HuH-7 (cell line): ENCODE measurements at regions not wholly inside any gene's neighbourhood (a gene's known extent, or its start where the extent isn't known, plus 50 kb on each side); places are given as distances from the start of the nearest gene placed in this dataset.
"Not testable (repeated sequence)": the region's sequence is repeated elsewhere in the genome, so short reads cannot be mapped to it uniquely, and the experiment has no call there.

Experiments used
- DNase-seq: peaks from one replicate; pipeline ENCODE4 v3.0.0; 2011; ENCODE audit warnings: low spot score

GRCh38 chr3:178203650-178204049 is 332.6 kb upstream of the KCNMB2 start:
- DNase-seq: no peak

- no peak for DNase-seq
Observed at GRCh38 chr3:178205740-178206139, 330.5 kb upstream of the KCNMB2 start.

- no peak for DNase-seq
Observed at GRCh38 chr3:178206521-178206920, 329.7 kb upstream of the KCNMB2 start.

- DNase-seq: not testable (repeated sequence)
Observed at GRCh38 chr3:178207161-178207560, 329.1 kb upstream of the KCNMB2 start.

GRCh38 chr3:178207627-178208026 is 328.6 kb upstream of the KCNMB2 start:
- DNase-seq: not testable (repeated sequence)

GRCh38 chr3:178209116-178209515 is 327.1 kb upstream of the KCNMB2 start:
- DNase-seq: not testable (repeated sequence)

GRCh38 chr3:178209618-178210017 is 326.6 kb upstream of the KCNMB2 start:
- not testable (repeated sequence) for DNase-seq

GRCh38 chr3:178211086-178211485 is 325.1 kb upstream of the KCNMB2 start:
- DNase-seq: not testable (repeated sequence)

GRCh38 chr3:178217479-178217878 is 318.8 kb upstream of the KCNMB2 start:
- DNase-seq: no peak

- no peak for DNase-seq
Observed at GRCh38 chr3:178218231-178218630, 318.0 kb upstream of the KCNMB2 start.

GRCh38 chr3:178219661-178220060 is 316.6 kb upstream of the KCNMB2 start:
- DNase-seq: not testable (repeated sequence)

- no peak for DNase-seq
Observed at GRCh38 chr3:178223876-178224275, 312.4 kb upstream of the KCNMB2 start.

GRCh38 chr3:178226094-178226493 is 310.1 kb upstream of the KCNMB2 start:
- DNase-seq: no peak

- no peak for DNase-seq
Observed at GRCh38 chr3:178231645-178232044, 304.6 kb upstream of the KCNMB2 start.

GRCh38 chr3:178233371-178234071 is 302.7 kb upstream of the KCNMB2 start:
- no peak for DNase-seq

- DNase-seq: no peak
Observed at GRCh38 chr3:178236555-178237277, 299.5 kb upstream of the KCNMB2 start.

- DNase-seq: no peak
Observed at GRCh38 chr3:178238179-178238578, 298.1 kb upstream of the KCNMB2 start.

- DNase-seq: no peak
Observed at GRCh38 chr3:178244733-178245709, 291.2 kb upstream of the KCNMB2 start.

GRCh38 chr3:178246004-178246403 is 290.2 kb upstream of the KCNMB2 start:
- DNase-seq: no peak

GRCh38 chr3:178255315-178255714 is 280.9 kb upstream of the KCNMB2 start:
- no peak for DNase-seq

GRCh38 chr3:178257491-178257890 is 278.7 kb upstream of the KCNMB2 start:
- no peak for DNase-seq

GRCh38 chr3:178258121-178258520 is 278.1 kb upstream of the KCNMB2 start:
- DNase-seq: no peak
